Activated CD8-positive, alpha-beta T cell treated with anti-CD3 and anti-CD28 coated beads, Interleukin-2, amount 10 ng/mL, durations not matched to agents 7 days and 5 days (primary cell): ENCODE measurements at regions not wholly inside any gene's neighbourhood (a gene's known extent, or its start where the extent isn't known, plus 50 kb on each side); places are given as distances from the start of the nearest gene placed in this dataset.

Source experiments
- ATAC-seq: fragments of 150-1000 bp; cut with Tn5 transposase; one replicate; pipeline ENCODE4 v1.10.0; 2021; ENCODE audit warnings: moderate library complexity
- CTCF ChIA-PET: fragments of 350-600 bp; sonication (Branson Sonifier 250); formaldehyde crosslinking; loops from one replicate; lab custom pipeline; 2021; ENCODE audit warnings: antibody characterized with exemption; lab: Charles Lee
- POLR2A ChIA-PET: fragments of 350-600 bp; sonication (Branson Sonifier 250); formaldehyde crosslinking; loops from one replicate; lab custom pipeline; 2021; ENCODE audit warnings: antibody characterized with exemption; lab: Charles Lee
- DNase-seq: peaks from one replicate; pipeline ENCODE4 v3.0.0-alpha.2; 2020
- H3K27ac Mint-ChIP-seq: one replicate; pipeline ENCODE4 v1.8.0; 2021; ENCODE audit warnings: mild to moderate bottlenecking, mixed read lengths
- H3K27me3 Mint-ChIP-seq: one replicate; pipeline ENCODE4 v1.8.0; 2021; ENCODE audit warnings: low read depth, mixed read lengths
- H3K36me3 Mint-ChIP-seq: one replicate; pipeline ENCODE4 v1.8.0; 2021; ENCODE audit warnings: low read depth, mixed read lengths
- H3K4me1 Mint-ChIP-seq: one replicate; pipeline ENCODE4 v1.8.0; 2021; ENCODE audit warnings: low read depth, mixed read lengths
- H3K4me3 Mint-ChIP-seq: one replicate; pipeline ENCODE4 v1.8.0; 2021; ENCODE audit warnings: mild to moderate bottlenecking, mixed read lengths
- H3K9me3 Mint-ChIP-seq: one replicate; pipeline ENCODE4 v1.8.0; 2022; ENCODE audit warnings: mixed read lengths; ENCODE audit not compliant: insufficient read depth

- no peaks in the 10 kb centered on the region for H3K36me3 Mint-ChIP-seq
- ChIA-PET CTCF (no interaction called here), POLR2A (no interaction called here)
Measured at GRCh38 chr4:166512267-166512666, 639.2 kb downstream of the TLL1 start.

GRCh38 chr4:166518315-166518714, 645.3 kb downstream of the TLL1 start:
- no peaks in the 10 kb centered on the region for H3K4me1 Mint-ChIP-seq
- peaks cover 8% of the 10 kb centered on the region for H3K9me3 Mint-ChIP-seq
- DNase-seq, result no peak
- POLR2A ChIA-PET, result no interaction called here
- no peaks in the 10 kb centered on the region for H3K27me3 Mint-ChIP-seq
- CTCF ChIA-PET, result no interaction called here
- no peaks in the 10 kb centered on the region for H3K36me3 Mint-ChIP-seq
- ATAC-seq, result no peak
- H3K4me3 Mint-ChIP-seq, result no peak overlapping the region
- no peak overlapping the region for H3K27ac Mint-ChIP-seq

More at GRCh38 chr4:166512267-166512666, 639.2 kb downstream of the TLL1 start:
- DNase-seq (no peak), ATAC-seq (no peak)
- Mint-ChIP-seq H3K27me3 (no peaks in the 10 kb centered on the region), H3K4me1 (no peaks in the 10 kb centered on the region), H3K4me3 (no peak overlapping the region), H3K9me3 (peaks cover 3% of the 10 kb centered on the region), H3K27ac (no peak overlapping the region)

- Mint-ChIP-seq H3K27ac (no peak overlapping the region), H3K27me3 (no peaks in the 10 kb centered on the region), H3K4me1 (no peaks in the 10 kb centered on the region), H3K4me3 (no peak overlapping the region), H3K9me3 (peaks cover 8% of the 10 kb centered on the region), H3K36me3 (no peaks in the 10 kb centered on the region)
- ATAC-seq, result no peak
- ChIA-PET CTCF (no interaction called here), POLR2A (no interaction called here)
- DNase-seq, result no peak
Measured at GRCh38 chr4:166518776-166519175, 645.7 kb downstream of the TLL1 start.

GRCh38 chr4:166519774-166520173, 646.7 kb downstream of the TLL1 start:
- DNase-seq (no peak), ATAC-seq (no peak)
- ChIA-PET POLR2A (no interaction called here), CTCF (no interaction called here)
- no peaks in the 10 kb centered on the region for H3K36me3 Mint-ChIP-seq
- no peaks in the 10 kb centered on the region for H3K27me3 Mint-ChIP-seq
- no peak overlapping the region for H3K27ac Mint-ChIP-seq
- no peaks in the 10 kb centered on the region for H3K4me1 Mint-ChIP-seq
- no peak overlapping the region for H3K4me3 Mint-ChIP-seq
- H3K9me3 Mint-ChIP-seq, result peaks cover 8% of the 10 kb centered on the region

GRCh38 chr4:166527500-166527899, 654.5 kb downstream of the TLL1 start:
- H3K9me3 Mint-ChIP-seq, result peaks cover 3% of the 10 kb centered on the region
- H3K36me3 Mint-ChIP-seq, result no peaks in the 10 kb centered on the region
- H3K27me3 Mint-ChIP-seq, result no peaks in the 10 kb centered on the region
- no peak overlapping the region for H3K27ac Mint-ChIP-seq
- ATAC-seq (no peak), DNase-seq (no peak)
- H3K4me1 Mint-ChIP-seq, result no peaks in the 10 kb centered on the region
- POLR2A ChIA-PET, result no interaction called here
- no peak overlapping the region for H3K4me3 Mint-ChIP-seq
- CTCF ChIA-PET, result no interaction called here

- peaks cover 4% of the 10 kb centered on the region for H3K9me3 Mint-ChIP-seq
- no peak for ATAC-seq
- ChIA-PET CTCF (no interaction called here), POLR2A (no interaction called here)
- H3K4me1 Mint-ChIP-seq, result no peaks in the 10 kb centered on the region
- H3K36me3 Mint-ChIP-seq, result no peaks in the 10 kb centered on the region
- no peak overlapping the region for H3K27ac Mint-ChIP-seq
- no peak for DNase-seq
- no peak overlapping the region for H3K4me3 Mint-ChIP-seq
- H3K27me3 Mint-ChIP-seq, result no peaks in the 10 kb centered on the region
Measured at GRCh38 chr4:166531703-166532102, 658.7 kb downstream of the TLL1 start.

GRCh38 chr4:166535865-166536264, 662.8 kb downstream of the TLL1 start:
- CTCF ChIA-PET, result no interaction called here
- no peaks in the 10 kb centered on the region for H3K27me3 Mint-ChIP-seq
- no peak overlapping the region for H3K27ac Mint-ChIP-seq
- ATAC-seq (no peak), DNase-seq (no peak)
- H3K9me3 Mint-ChIP-seq, result peaks cover 14% of the 10 kb centered on the region
- no peaks in the 10 kb centered on the region for H3K4me1 Mint-ChIP-seq
- POLR2A ChIA-PET, result no interaction called here
- no peak overlapping the region for H3K4me3 Mint-ChIP-seq
- no peaks in the 10 kb centered on the region for H3K36me3 Mint-ChIP-seq

GRCh38 chr4:166538491-166539005, 665.5 kb downstream of the TLL1 start:
- Mint-ChIP-seq H3K27me3 (no peaks in the 10 kb centered on the region), H3K4me1 (no peaks in the 10 kb centered on the region), H3K27ac (no peak overlapping the region), H3K36me3 (no peaks in the 10 kb centered on the region), H3K9me3 (peaks cover 14% of the 10 kb centered on the region), H3K4me3 (no peak overlapping the region)
- no peak for ATAC-seq
- ChIA-PET CTCF (no interaction called here), POLR2A (no interaction called here)
- no peak for DNase-seq

- Mint-ChIP-seq H3K27ac (no peak overlapping the region), H3K4me1 (no peaks in the 10 kb centered on the region), H3K9me3 (peaks cover 3% of the 10 kb centered on the region), H3K27me3 (no peaks in the 10 kb centered on the region), H3K36me3 (no peaks in the 10 kb centered on the region), H3K4me3 (no peak overlapping the region)
- ChIA-PET CTCF (no interaction called here), POLR2A (no interaction called here)
- ATAC-seq, result no peak
- DNase-seq, result no peak
Measured at GRCh38 chr4:166546009-166546408, 673.0 kb downstream of the TLL1 start.

- Mint-ChIP-seq H3K9me3 (peaks cover 3% of the 10 kb centered on the region), H3K27me3 (no peaks in the 10 kb centered on the region), H3K36me3 (no peaks in the 10 kb centered on the region), H3K4me3 (no peak overlapping the region), H3K27ac (no peak overlapping the region), H3K4me1 (no peaks in the 10 kb centered on the region)
- POLR2A ChIA-PET, result no interaction called here
- ATAC-seq (no peak), DNase-seq (no peak)
- CTCF ChIA-PET, result no interaction called here
Measured at GRCh38 chr4:166577639-166578038, 656.7 kb downstream of the SPOCK3 start.

GRCh38 chr4:166585491-166585890, 648.8 kb downstream of the SPOCK3 start:
- no peaks in the 10 kb centered on the region for H3K4me1 Mint-ChIP-seq
- H3K36me3 Mint-ChIP-seq, result no peaks in the 10 kb centered on the region
- ChIA-PET CTCF (no interaction called here), POLR2A (no interaction called here)
- peaks cover 7% of the 10 kb centered on the region for H3K9me3 Mint-ChIP-seq
- no peak for DNase-seq
- no peak for ATAC-seq
- H3K4me3 Mint-ChIP-seq, result no peak overlapping the region
- H3K27ac Mint-ChIP-seq, result no peak overlapping the region
- no peaks in the 10 kb centered on the region for H3K27me3 Mint-ChIP-seq

- ChIA-PET CTCF (no interaction called here), POLR2A (no interaction called here)
- DNase-seq (no peak), ATAC-seq (no peak)
- Mint-ChIP-seq H3K36me3 (no peaks in the 10 kb centered on the region), H3K4me3 (no peak overlapping the region), H3K9me3 (no peaks in the 10 kb centered on the region), H3K27me3 (no peaks in the 10 kb centered on the region), H3K4me1 (no peaks in the 10 kb centered on the region), H3K27ac (no peak overlapping the region)
Measured at GRCh38 chr4:166594326-166594946, 639.9 kb downstream of the SPOCK3 start.

GRCh38 chr4:166600264-166600663, 634.0 kb downstream of the SPOCK3 start:
- ATAC-seq (no peak), DNase-seq (no peak)
- no peak overlapping the region for H3K27ac Mint-ChIP-seq
- CTCF ChIA-PET, result no interaction called here
- peaks cover 6% of the 10 kb centered on the region for H3K9me3 Mint-ChIP-seq
- no peaks in the 10 kb centered on the region for H3K36me3 Mint-ChIP-seq
- POLR2A ChIA-PET, result no interaction called here
- no peaks in the 10 kb centered on the region for H3K4me1 Mint-ChIP-seq
- no peaks in the 10 kb centered on the region for H3K27me3 Mint-ChIP-seq
- H3K4me3 Mint-ChIP-seq, result no peak overlapping the region
